GM21786 (cell line): ENCODE measurements at regions not wholly inside any gene's neighbourhood (a gene's known extent, or its start where the extent isn't known, plus 50 kb on each side); places are given as distances from the start of the nearest gene placed in this dataset.
"Not testable (repeated sequence)": the region's sequence is repeated elsewhere in the genome, so short reads cannot be mapped to it uniquely, and the experiment has no call there.

Source experiments
- ATAC-seq: cut with Tn5 transposase; IDR thresholded peaks from one replicate; pipeline ENCODE4 v1.9.1; 2021; ENCODE audit not compliant: unreplicated experiment

DNA sequence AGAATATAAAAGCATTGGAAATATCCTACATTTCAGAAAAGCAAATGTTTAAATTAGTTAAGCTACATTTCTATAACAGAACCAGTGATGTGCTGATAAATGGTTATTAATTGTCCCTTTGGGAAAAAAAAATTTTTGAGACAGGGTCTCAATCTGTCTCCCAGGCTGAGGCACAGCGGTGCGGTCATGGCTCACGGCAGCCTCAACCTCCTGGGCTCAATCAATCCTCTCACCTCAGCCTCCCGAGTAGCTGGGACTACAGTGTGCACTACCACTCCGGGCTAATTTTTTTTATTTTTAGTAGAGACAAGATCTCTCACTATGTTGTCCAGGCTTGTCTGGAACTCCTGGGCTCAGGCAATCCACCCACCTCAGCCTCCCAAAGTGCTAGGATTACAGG, 194.8 kb upstream of the SALL3 start:
- no peak for ATAC-seq

DNA sequence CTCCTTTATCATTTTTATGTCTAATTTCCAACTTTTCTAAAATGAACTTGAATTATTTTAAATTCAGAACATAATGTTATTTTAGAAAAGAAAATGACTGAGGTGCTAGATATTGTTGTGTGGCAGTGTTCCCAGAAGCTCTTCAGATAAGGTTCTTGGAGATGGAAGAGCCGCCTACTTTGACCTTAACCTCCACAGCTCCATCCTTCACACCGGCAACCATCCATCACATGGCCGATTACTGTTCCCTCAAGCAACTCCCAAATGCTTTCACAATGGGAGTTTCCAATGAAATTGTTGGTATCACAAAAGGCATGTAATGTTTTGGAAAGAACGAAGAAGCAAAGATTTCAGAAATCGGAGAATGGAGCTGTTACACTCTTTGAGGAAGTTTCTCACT, 193.9 kb upstream of the SALL3 start:
- ATAC-seq, result no peak

DNA sequence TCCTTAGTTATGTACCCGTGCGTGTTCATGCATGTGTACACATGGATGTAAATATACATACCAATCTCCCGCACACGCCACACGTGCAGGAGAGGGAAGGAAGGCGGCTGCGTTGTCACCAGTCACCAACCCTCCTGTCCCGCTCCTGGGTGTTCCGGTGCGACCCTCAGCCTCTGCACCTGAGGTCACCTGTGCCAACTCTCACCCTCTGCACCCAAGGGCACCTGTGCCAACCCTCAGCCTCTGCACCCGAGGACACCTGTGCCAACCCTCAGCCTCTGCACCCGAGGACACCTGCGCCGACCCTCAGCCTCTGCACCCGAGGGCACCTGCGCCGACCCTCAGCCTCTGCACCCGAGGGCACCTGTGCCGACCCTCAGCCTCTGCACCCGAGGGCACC, 192.8 kb upstream of the SALL3 start:
- ATAC-seq, result no peak

DNA sequence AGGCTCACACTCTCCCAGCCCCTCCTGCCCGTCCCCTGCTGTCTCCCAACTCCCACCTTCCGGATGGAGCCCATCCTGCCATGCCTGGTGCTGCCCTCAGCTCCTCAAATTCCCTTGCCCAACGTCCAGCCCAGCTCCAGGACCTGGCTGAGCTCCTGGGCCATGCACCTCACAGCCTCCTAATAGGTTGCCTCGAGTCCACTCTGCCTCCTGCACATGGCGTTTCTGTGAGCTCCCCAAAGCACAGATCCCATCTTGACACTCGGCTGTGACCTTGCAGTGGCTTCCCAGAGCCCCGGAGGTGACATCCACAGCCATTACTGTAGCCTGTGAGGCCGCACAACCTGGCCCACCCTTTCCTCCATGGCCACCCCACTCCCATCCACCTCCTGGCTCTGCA, 191.9 kb upstream of the SALL3 start:
- ATAC-seq, result no peak

DNA sequence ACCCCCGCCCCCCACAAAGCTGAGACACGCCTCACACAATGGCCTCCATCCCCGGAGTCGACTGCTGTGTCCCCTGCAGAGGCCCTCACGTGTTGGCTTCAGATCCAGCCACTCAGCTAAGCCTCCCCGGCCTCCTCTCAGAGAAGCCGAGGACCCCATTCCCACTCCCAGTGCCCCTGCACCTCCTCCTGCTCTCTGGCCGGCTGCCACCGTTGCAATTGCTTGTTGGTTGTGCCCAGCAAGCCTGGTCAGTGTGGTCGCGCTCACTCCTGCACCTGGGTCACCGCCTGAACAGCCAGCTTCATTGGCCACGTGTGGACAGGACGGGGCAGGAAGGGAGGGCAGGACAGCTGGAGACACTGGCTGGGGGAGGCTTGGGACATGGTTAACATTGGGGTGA, 191.5 kb upstream of the SALL3 start:
- no peak for ATAC-seq

DNA sequence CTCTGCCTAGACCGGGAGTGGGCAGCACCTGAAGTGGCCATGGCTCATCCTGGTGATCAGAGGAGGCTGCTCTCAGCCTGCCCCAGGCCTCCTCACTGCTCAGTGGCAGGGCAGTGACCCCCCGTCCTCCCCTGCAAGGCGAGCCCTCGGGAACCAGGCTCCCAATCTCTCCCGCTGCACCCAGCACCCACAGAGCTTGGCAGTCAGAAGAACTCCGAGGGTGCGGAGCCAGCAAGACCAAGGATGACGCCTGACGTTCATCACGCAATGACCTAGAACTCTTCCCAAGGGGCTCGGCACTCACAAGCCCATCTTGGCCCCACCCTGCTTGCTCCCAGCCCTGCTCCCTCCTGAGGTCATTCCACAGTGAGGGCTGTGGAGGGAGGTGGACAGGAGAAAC, 189.8 kb upstream of the SALL3 start:
- ATAC-seq, result no peak

DNA sequence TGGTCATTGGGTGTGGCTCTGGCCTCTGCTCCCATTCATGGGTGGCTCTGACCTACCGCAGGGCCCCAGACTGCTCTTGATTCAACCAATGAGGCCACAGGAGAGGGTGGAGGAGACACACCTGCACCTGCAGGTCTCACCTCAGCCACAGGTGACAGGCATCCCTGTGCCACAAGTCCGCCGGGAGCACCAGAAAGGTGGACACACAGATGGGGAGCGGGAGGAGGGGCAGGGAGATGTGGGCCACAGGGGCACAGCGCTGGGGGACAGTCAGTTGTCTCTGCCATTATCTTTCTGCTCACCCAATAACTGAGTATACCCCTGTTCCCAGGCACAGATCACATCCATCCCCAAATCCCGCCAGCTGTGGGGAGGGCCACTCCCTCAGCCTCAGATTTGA, 189.1 kb upstream of the SALL3 start:
- ATAC-seq, result no peak

DNA sequence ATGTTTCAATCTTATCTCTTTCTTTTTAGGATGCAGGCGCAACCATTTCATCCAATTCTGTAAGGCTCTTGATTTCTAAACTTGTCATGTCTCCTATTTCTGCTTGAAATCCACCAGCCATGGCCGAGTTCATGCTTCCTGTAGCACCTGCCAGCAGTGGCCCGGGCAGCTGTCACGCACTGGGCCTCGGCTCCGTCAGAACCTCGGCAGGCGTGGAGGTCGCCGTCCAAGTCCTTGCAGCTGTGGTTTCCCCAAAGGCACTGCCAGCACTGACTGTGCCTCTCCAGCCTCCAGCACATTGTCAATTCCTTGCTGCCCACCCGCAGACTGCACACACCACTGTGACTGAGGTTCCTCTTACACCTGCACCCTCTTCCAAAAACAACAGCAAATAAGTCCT, 188.7 kb upstream of the SALL3 start:
- ATAC-seq, result no peak

DNA sequence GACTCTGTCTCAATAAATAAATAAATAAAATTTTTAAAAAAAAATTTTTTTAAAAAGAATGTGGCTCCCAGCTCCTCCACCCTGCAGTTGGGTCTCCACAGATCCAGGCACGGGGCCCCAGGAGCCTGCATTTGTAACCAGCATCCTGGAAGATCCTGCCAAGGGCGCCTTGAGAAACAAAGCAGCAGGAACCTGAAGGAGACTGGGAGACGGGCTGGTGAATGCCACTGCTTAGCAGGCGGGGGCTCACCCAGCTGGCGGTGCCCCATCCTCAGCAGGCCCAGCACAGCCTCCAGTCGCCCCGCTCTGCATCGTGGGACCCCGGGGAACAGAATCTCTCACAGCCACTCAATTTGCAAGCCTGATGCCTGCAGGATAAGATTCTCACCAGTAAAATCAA, 187.5 kb upstream of the SALL3 start:
- ATAC-seq, result no peak

DNA sequence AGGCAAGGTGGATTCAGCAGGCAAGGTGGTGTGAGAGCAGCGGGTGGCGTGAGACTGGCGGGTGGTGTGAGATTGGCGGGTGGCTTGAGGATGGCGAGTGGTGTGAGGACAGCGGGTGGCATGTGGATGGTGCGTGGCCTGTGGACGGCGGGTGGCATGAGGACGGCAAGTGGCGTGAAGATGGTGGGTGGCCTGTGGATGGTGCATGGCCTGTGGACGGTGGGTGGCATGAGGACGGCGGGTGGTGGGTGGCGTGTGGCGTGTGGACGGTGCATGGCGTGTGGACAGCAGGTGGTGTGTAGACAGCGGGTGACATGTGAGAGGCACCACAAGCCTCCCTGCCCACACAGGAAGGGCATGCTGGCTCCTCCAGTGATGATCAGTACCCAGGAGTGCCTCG, 186.9 kb upstream of the SALL3 start:
- ATAC-seq, result no peak

DNA sequence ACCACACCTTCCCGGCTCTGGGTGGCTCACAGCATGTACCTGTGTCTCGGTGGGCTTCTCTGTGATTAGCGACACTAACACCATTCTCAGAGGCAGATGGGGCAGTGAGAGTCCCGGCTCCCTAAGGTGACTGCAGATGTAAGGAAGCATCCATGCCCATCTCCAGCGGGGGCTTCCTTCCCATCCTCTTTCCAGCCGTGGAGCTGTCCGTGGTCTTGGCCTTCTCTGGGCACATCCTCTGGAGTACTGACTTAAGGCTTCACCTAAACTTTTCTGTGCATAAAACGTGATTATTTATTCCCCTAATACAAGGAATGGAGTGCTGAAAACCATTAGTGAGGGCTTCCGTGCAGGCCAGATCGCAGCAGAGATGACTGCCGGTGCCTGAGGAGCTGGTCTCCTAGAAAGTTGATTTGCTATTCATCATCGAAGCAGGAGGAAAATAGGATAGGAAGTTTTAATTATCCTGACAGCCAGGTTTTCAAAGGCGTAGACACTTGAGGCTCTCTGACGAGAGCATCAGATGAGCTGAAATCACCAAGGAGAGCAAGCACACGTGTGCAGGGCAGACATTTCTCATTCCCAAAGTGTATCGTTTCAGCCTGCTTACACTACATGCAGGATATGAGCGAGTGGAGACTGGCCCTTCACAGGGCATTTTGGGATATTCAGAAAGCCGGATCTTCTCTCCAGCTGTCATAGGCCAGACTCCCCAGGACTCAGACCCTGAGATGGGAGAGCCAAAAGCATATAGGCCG, 186.1 kb upstream of the SALL3 start:
- no peak for ATAC-seq

DNA sequence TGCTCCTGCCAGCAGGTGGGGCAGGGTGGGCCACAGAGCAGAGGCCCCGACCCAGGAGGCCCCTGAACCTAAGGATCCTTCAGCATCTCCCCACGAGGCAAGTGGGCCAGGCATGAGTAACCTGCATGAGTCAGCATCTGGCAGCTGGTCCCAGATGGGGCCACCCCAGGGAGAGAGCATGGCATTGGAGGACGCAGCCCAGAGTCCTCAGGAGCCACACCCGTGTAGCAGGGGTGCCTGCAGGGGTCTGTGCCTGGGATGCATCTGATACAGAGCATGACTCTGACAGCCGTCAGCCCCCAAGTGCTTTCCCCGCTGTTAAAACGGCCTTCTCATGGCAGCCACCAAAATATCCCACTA, 185.6 kb upstream of the SALL3 start:
- ATAC-seq, result no peak

DNA sequence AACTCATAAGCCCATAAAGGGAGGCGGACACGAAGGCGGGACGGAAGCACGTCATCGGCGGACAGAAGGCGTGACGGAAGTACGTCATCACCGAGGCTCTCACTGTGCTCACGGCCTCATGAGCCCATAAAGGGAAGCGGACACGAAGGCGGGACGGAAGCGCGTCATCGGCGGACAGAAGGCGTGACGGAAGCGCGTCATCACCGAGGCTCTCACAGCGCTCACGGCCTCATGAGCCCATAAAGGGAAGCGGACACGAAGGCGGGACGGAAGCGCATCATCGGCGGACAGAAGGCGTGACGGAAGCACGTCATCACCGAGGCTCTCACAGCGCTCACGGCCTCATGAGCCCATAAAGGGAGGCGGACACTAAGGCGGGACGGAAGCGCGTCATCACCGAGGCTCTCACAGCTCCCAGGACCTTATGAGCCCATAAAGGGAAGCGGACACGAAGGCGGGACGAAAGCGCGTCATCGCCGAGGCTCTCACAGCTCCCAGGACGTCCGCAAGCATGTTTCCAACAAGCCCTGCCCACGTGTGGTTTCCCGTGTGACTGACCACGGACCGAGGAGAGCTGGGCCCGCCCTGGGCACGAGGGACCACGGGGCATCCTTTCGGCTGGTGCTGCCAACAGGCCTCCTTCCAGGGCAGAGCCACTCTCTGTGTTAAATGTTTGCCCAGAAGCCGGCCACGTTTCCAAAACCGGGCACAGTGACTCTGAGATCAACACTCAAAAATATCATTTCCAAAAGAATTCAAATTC, 182.7 kb upstream of the SALL3 start:
- no peak for ATAC-seq

DNA sequence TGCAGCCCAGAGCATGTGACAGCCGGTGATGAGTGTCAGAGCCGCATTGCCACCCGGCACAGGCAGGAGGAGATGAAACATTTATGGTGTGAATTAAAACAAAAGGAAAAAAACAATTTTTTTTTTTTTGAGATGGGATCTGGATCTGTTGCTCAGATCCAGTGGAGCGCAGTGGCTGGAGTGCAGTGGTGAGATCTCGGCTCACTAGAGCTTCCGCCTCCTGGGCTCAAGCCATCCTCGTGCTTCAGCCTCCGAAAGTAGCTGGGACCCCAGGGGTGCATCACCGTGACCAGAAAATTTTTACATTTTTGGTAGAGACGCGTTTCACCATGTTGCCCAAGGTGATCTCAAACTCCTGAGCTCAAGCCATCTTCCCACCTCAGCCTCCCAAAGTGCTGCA, 182.1 kb upstream of the SALL3 start:
- no peak for ATAC-seq

DNA sequence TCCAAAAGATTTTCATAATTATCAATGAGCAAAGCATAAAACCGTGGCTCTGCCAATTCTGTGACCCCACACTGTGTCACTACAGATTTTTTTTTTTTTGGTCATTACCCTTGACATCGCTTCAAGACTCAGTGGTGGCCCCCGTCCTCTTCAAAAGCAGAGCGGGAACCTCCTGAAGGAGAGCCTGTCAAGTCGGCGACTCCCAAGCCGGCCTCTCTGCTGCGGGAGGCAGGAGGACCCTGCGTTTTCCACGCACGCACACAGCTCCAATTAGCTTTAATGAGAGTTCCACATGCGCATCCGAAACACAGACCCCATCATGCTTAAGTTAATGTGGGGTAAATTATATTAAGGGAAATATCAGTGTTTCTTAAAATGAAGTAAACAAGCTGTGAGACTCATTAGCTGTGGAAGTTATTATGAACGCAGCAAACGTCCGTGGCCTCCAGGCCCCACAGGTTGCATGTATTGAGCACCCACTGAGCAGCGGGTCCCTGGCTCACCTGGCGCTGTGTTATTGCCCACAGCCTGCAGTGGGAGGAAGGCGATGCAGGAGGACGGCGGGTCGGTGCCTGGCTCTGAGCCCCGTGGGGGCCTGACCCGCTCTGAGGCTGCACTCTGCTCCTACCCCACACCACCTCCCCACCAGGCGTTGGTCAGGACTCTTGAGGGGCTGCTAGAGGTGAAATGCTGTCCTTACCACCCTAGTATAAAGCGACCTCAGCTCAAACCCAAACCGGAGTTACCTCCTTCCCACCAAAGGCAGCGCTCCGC, 181.0 kb upstream of the SALL3 start:
- ATAC-seq, result no peak

DNA sequence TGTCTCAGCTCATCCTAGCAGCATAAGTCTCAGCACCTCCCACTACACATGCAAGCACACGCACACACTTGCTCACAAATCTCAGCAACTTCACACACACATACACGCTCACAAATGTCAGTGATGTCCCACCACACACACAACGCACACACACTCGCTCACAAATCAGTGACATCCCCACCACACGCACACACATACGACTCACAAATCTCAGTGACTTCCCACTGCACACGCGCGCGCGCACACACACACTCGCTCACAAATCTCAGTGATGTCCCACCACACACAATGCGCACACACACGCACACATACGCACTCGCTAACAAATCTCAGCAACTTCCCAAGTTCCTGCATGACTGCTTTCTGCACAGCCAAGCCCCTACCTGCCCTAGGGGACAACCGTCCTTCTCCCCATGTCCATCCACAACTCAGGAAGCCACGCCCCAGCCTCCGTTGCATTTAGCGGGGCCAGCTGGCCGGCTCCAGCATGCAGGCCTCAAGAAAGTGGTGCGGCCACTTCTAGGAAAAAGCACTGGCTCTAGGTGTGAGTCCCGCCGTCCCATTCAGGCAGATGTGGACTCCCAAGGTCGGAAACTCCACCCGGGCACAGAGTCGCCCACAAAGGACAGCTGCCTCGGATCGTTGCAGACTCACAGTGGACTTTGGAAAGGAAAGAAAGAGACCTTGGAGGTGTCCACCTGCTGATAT, 180.1 kb upstream of the SALL3 start:
- ATAC-seq, result no peak

DNA sequence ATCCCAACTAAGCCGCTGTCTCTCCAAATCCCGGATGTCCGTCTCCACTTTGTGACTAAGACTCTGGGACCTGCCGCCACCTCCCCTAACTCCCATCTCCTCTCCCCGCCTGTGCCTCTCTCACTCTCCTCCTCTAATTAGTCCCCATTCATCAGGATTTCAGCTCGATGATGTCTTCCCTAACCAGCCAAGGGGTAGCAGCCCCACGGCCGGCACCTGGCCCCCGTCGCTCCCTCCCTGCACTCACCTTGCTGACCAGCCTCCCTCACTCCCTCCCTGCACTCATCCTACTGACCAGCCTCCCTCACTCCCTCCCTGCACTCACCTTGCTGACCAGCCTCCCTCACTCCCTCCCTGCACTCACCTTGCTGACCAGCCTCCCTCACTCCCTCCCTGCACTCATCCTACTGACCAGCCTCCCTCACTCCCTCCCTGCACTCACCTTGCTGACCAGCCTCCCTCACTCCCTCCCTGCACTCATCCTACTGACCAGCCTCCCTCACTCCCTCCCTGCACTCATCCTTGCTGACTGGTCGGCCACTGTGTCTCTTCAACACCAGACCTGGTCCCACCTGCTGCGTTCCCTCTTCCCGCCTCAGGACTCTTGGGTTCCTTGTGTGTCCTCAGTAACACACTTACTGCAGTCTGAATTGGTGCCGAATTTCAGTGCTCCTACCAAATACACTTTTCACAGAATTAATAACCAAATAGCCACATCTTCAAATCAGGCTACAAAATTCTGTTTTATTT, 179.3 kb upstream of the SALL3 start:
- not testable (repeated sequence) for ATAC-seq

DNA sequence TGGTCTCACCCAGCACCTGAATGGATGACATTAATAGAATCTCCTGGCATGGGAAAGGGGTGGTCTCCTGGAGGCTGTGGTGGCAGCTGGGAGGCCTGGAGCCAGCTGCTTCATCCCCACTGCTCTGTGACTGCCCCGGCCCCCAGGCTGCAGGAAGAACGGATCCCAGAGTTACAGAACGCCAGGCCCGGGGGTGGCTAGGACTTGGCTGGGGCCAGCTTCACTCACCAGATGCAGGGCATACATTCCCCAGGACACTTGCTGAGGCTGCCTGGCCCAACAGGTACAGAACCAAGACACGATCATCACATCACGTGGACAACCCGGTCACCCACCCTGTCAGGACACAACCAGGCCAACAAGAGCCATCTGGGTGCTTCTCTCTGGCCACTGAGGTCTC, 178.6 kb upstream of the SALL3 start:
- ATAC-seq, result no peak

DNA sequence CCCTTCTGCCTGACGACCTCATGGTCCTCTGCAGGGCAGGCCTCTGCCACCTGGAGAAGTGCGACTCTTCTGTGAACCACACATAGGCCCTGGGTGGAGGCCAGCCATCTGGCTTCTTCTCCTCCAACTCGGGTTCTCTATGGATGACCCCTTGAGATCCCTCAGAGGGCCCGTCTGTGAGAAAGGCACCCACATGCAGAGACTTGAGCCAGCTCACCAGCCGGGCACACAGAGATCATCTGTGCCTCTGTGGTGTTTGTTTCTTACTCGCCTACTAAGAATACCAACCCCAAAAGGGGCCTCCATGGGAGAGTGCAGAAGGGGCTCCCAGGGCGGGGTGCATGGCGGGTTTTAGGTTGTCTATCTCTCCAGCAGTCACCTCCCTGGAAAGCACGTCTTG, 176.5 kb upstream of the SALL3 start:
- ATAC-seq, result no peak

DNA sequence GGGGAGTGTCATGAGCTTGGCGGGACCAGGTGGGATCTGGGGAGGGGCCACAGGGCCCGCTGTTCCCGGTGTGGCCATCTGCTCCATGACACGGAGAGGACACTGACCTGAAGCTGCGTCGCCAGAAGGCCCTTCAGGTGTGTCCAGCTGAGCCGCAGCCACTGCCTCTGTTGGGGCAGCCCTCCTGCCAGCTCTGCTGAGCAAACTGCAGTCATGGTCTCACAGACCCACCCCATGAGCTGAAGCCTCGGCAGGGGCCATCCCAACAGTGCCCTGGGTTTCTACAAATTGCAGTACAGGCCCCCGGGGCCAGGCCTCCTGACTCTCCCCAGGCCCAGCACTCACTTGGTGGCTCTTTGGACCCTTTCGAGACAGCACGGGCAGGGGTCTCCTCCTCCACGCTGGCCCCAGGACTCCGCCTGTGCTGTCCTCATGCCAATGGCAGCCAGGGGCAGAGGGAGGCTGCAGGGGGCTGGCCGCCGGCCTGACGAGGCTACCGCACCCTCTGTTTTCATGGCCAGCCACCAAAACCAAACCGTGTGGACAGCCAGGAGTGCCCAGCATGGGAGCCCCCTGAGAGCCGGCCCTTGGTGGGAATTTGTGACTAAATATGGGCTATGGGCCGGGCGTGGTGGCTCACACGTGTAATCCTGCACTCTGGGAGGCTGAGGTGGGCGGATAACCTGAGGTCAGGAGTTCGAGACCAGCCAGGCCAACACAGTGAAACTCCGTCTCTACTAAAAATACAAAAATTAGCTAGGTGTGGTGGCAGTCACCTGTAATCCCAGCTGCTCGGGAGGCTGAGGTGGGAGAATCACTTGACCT, 175.2 kb upstream of the SALL3 start:
- no peak for ATAC-seq
